Lung (tissue), 11 donors: ENCODE measurements at regions not wholly inside any gene's neighbourhood (a gene's known extent, or its start where the extent isn't known, plus 50 kb on each side); places are given as distances from the start of the nearest gene placed in this dataset.

Experiments
- ATAC-seq: fragments of 200-7000 bp; cut with Tn5 transposase; one replicate; pipeline ENCODE4 v1.9.1; 2020; ENCODE audit warnings: moderate number of reproducible peaks; ENCODE audit not compliant: insufficient read depth, low FRiP score
- DNase-seq, 3 donors: peaks; one replicate each; pipeline ENCODE4 v3.0.0-alpha.2; 2013 to 2017
- H3K27ac ChIP-seq, 2 donors: one replicate each; pipeline ENCODE4 v1.5.1; 2013; ENCODE audit warnings: mild to moderate bottlenecking in 2 of 2, moderate library complexity in 2 of 2, control low read depth in 1 of 2, inconsistent platforms in 1 of 2, low read depth in 1 of 2, low read length in 1 of 2
- H3K27me3 ChIP-seq, 3 donors: one replicate each; pipeline ENCODE4 v1.5.1; 2013; ENCODE audit warnings: low read length in 2 of 3; ENCODE audit not compliant: control insufficient read depth in 3 of 3, insufficient read depth in 3 of 3
- H3K36me3 ChIP-seq, 4 donors: one replicate each; pipeline ENCODE4 v1.5.1; 2013; ENCODE audit warnings: low read length in 4 of 4, mild to moderate bottlenecking in 1 of 4, moderate library complexity in 1 of 4; ENCODE audit not compliant: control insufficient read depth in 4 of 4, insufficient read depth in 4 of 4
- H3K4me1 ChIP-seq, 5 donors: one replicate each; pipeline ENCODE4 v1.5.1; 2013; ENCODE audit warnings: low read length in 5 of 5, mild to moderate bottlenecking in 2 of 5, moderate library complexity in 1 of 5; ENCODE audit not compliant: control insufficient read depth in 5 of 5, insufficient read depth in 5 of 5
- H3K4me3 ChIP-seq: one replicate; pipeline ENCODE4 v1.5.1; 2013; ENCODE audit warnings: mild to moderate bottlenecking, control low read depth, moderate library complexity
- H3K9ac ChIP-seq, 2 donors: one replicate each; pipeline ENCODE4 v1.5.1; 2013; ENCODE audit warnings: low read length in 2 of 2, control low read depth in 1 of 2; ENCODE audit not compliant: insufficient read depth in 1 of 2
- H3K9me3 ChIP-seq, 4 donors: one replicate each; pipeline ENCODE4 v1.5.1; 2013; ENCODE audit warnings: low read length in 3 of 4, mild to moderate bottlenecking in 1 of 4, moderate library complexity in 1 of 4; ENCODE audit not compliant: control insufficient read depth in 4 of 4, insufficient read depth in 3 of 4
- WGBS, 2 donors: extraction: QIAGEN DNeasy Blood & Tissue Kit; methylation state at CpG; one replicate each; pipeline ENCODE4 v1.1.7; 2013; 5-methylcytosine and 5-hydroxymethylcytosine counted together
- TF ChIP-seq, protein P1 (sequence below): IDR thresholded peaks from 2 replicates; pipeline ENCODE4 v1.5.1; 2012; ENCODE audit warnings: mild to moderate bottlenecking; ENCODE audit errors: control extremely low read depth, extremely low read depth
- donor health status: control.
- donor health status: control.
- donor health status: Bipolar disorder and iron deficiency.
- donor health status: healthy.
- donor health status: DM: yes; HTN: yes; CAD: no.

DNA sequence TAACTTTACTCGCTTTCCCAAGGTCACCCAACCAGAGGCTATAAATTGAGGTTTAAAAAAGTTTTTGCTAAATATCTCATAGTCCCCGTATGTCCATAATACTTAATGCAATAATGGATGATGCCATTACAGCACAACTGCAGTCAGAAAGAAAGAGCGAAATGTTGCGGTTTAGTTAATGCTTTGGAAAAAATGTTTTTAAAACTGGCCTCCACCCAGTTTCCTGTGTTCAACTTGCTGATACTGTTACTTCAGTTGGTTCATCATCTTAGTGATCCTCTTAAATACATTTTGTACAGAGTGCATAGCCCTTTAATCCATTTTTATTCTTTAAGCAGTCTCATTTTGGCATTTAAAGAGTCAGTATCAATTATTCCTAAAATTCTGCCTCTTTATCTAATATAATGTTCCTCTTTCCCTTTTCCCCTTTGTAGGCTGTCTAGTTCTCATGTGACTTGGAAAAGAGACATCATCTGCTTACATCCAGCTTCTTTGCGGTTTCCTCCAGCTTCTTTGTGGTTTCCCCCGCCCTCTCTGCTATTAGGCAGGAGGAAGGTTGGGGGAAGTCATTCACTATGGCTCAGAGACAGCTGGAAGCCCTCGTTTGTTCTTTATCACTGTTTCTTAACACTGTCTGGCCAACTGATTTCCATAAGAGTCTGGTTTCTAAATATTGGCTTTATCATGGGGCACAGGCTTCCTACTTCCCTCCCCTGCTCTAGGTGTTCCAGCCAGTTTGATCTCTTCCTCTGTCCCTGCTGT is 154.3 kb downstream of the GOLIM4 start:
- Histone ChIP-seq H3K9me3 (no peaks in the 10 kb centered on the region), H3K27me3 (no peaks in the 10 kb centered on the region), H3K9ac (no peak overlapping the region), H3K4me3 (no peak overlapping the region), H3K36me3 (no peaks in the 10 kb centered on the region), H3K27ac (no peak overlapping the region), H3K4me1 (no peaks in the 10 kb centered on the region)
- DNase-seq (peak; percentile 38 to 76 (median 61)), ATAC-seq (peak; percentile 78)
- WGBS, 2 donors, result 17 to 40% methylated on average over 7 of the region's 7 CpGs
- TF ChIP-seq, protein P1, sequence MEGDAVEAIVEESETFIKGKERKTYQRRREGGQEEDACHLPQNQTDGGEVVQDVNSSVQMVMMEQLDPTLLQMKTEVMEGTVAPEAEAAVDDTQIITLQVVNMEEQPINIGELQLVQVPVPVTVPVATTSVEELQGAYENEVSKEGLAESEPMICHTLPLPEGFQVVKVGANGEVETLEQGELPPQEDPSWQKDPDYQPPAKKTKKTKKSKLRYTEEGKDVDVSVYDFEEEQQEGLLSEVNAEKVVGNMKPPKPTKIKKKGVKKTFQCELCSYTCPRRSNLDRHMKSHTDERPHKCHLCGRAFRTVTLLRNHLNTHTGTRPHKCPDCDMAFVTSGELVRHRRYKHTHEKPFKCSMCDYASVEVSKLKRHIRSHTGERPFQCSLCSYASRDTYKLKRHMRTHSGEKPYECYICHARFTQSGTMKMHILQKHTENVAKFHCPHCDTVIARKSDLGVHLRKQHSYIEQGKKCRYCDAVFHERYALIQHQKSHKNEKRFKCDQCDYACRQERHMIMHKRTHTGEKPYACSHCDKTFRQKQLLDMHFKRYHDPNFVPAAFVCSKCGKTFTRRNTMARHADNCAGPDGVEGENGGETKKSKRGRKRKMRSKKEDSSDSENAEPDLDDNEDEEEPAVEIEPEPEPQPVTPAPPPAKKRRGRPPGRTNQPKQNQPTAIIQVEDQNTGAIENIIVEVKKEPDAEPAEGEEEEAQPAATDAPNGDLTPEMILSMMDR, result no peak

DNA sequence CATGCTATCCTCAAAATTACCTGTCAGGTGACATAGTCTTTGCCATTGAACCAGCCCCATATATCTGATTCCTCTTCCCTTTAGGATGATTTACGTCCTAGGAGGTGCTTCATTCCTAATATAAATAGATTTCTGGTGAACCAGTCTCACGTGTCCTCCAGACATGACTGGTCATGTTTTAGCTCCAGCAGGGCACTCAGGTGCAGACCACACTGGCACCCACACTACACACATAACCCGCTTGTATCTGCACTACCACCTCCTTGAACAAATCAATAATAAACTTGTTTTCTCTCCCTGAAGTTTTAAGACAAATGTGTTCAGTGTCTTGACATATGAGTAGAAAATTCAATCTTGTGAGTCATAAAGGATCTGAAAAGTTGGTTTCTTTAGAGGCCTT is 155.5 kb downstream of the GOLIM4 start:
- ATAC-seq (no peak), DNase-seq (no peak)
- Histone ChIP-seq H3K4me1 (no peaks in the 10 kb centered on the region), H3K27ac (no peak overlapping the region), H3K9ac (no peak overlapping the region), H3K36me3 (no peaks in the 10 kb centered on the region), H3K9me3 (no peaks in the 10 kb centered on the region), H3K27me3 (no peaks in the 10 kb centered on the region), H3K4me3 (no peak overlapping the region)
- TF ChIP-seq, protein P1, result no peak
- WGBS, 2 donors, result 84% methylated on average over 3 of the region's 3 CpGs

DNA sequence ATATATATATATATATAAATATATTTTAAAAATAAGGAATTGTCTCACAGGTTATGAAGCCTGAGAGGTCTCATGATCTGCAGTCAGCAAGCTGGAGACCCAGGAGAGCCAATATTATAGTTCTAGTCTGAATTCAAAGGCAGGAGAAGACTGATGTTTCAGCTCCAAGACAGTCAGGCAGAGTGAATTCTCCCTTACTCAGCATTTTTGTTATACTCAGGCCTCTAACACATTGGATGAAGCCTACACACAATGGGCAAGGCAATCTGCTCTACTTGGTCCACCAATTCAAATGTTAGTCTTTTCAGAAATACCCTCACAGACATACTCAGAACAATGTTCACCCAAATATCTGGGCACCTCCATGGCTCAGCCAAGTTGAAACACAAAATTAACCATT is 157.2 kb downstream of the GOLIM4 start:
- H3K9ac ChIP-seq, result no peak overlapping the region
- no peaks in the 10 kb centered on the region for H3K4me1 ChIP-seq
- TF ChIP-seq, protein P1, result no peak
- no peaks in the 10 kb centered on the region for H3K36me3 ChIP-seq
- H3K9me3 ChIP-seq, result no peaks in the 10 kb centered on the region
- H3K27ac ChIP-seq, result no peak overlapping the region
- no peaks in the 10 kb centered on the region for H3K27me3 ChIP-seq
- ATAC-seq, result no peak
- no peak for DNase-seq
- no peak overlapping the region for H3K4me3 ChIP-seq

DNA sequence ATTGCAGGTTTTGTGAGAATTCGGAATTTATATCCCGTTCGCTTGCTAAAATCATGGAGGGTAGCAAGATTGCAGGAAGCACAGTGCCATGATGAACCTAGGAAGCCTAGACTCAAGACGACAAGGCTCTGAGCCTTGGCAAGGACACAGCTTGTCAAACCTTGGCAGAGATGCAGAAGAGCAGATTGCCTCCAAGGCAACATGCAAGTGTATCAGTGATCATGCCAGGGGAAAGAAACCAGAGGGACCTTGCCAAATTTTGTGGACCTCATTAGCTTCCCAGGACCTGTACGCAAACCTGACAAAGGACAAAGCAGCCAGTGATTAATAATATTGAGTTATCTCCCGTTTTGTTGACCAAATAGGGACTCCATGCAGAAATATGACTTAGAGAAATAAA is 159.7 kb downstream of the GOLIM4 start:
- 83 to 92% methylated on average over 6 of the region's 6 CpGs for WGBS, 2 donors
- no peaks in the 10 kb centered on the region for H3K36me3 ChIP-seq
- no peaks in the 10 kb centered on the region for H3K27me3 ChIP-seq
- no peaks in the 10 kb centered on the region for H3K9me3 ChIP-seq
- H3K9ac ChIP-seq, result no peak overlapping the region
- no peak overlapping the region for H3K4me3 ChIP-seq
- no peak overlapping the region for H3K27ac ChIP-seq
- DNase-seq (no peak), ATAC-seq (no peak)
- TF ChIP-seq, protein P1, result no peak
- H3K4me1 ChIP-seq, result no peaks in the 10 kb centered on the region
